ENCODE measurements at regions not wholly inside any gene's neighbourhood (a gene's known extent, or its start where the extent isn't known, plus 50 kb on each side); places are given as distances from the start of the nearest gene placed in this dataset.
"Not testable (repeated sequence)": the region's sequence is repeated elsewhere in the genome, so short reads cannot be mapped to it uniquely, and the experiment has no call there.

- 87 to 91% methylated on average over 7 of the region's 7 CpGs for WGBS, 2 donors
- H3K36me3 ChIP-seq (ENCODE audit: control insufficient read depth in 1 of 2, insufficient read depth in 2 of 2, low read length in 1 of 2); H3K27me3 ChIP-seq (ENCODE audit: control insufficient read depth in 1 of 2, insufficient read depth in 2 of 2, low read length in 1 of 2); H3K9me3 ChIP-seq (ENCODE audit: control insufficient read depth, low read length); DNase-seq; ATAC-seq (ENCODE audit: low FRiP score); H3K4me1 ChIP-seq (ENCODE audit: control insufficient read depth in 1 of 2, insufficient read depth in 2 of 2, low read length in 2 of 2); H3K27ac ChIP-seq (ENCODE audit: low read depth in 1 of 2, low read length in 2 of 2); H3K4me3 ChIP-seq (ENCODE audit: low read length in 2 of 2); intact Hi-C loops (cut with DNase I): not testable (repeated sequence)
Observed at GRCh38 chr22:44562651-44563050, 64.6 kb upstream of the RTL6 start.

- H3K4me1 ChIP-seq (ENCODE audit: control insufficient read depth in 1 of 2, insufficient read depth in 2 of 2, low read length in 2 of 2): no peaks in the 10 kb centered on the region
- ATAC-seq (ENCODE audit: low FRiP score) (no peak), DNase-seq (no peak)
- no peak overlapping the region for H3K27ac ChIP-seq (ENCODE audit: low read depth in 1 of 2, low read length in 2 of 2)
- no peak overlapping the region for H3K4me3 ChIP-seq (ENCODE audit: low read length in 2 of 2)
- H3K27me3 ChIP-seq (ENCODE audit: control insufficient read depth in 1 of 2, insufficient read depth in 2 of 2, low read length in 1 of 2): no peaks in the 10 kb centered on the region
- H3K36me3 ChIP-seq (ENCODE audit: control insufficient read depth in 1 of 2, insufficient read depth in 2 of 2, low read length in 1 of 2): no peaks in the 10 kb centered on the region
- intact Hi-C loops (cut with DNase I): no loop called here
- H3K9me3 ChIP-seq (ENCODE audit: control insufficient read depth, low read length): peaks cover 1% of the 10 kb centered on the region
- WGBS, 2 donors: 85 to 86% methylated on average over 6 of the region's 6 CpGs
Observed at GRCh38 chr22:44561139-44561840, 63.3 kb upstream of the RTL6 start.

- H3K27me3 ChIP-seq (ENCODE audit: control insufficient read depth in 1 of 2, insufficient read depth in 2 of 2, low read length in 1 of 2); intact Hi-C loops (cut with DNase I); ATAC-seq (ENCODE audit: low FRiP score); DNase-seq; H3K4me1 ChIP-seq (ENCODE audit: control insufficient read depth in 1 of 2, insufficient read depth in 2 of 2, low read length in 2 of 2); H3K27ac ChIP-seq (ENCODE audit: low read depth in 1 of 2, low read length in 2 of 2); H3K4me3 ChIP-seq (ENCODE audit: low read length in 2 of 2); H3K36me3 ChIP-seq (ENCODE audit: control insufficient read depth in 1 of 2, insufficient read depth in 2 of 2, low read length in 1 of 2); H3K9me3 ChIP-seq (ENCODE audit: control insufficient read depth, low read length): not testable (repeated sequence)
- 86 to 87% methylated on average over 7 of the region's 7 CpGs for WGBS, 2 donors
Observed at GRCh38 chr22:44558671-44559070, 60.6 kb upstream of the RTL6 start.

GRCh38 chr22:44557872-44558271, 59.8 kb upstream of the RTL6 start:
- DNase-seq; H3K4me1 ChIP-seq (ENCODE audit: control insufficient read depth in 1 of 2, insufficient read depth in 2 of 2, low read length in 2 of 2); H3K27ac ChIP-seq (ENCODE audit: low read depth in 1 of 2, low read length in 2 of 2); H3K4me3 ChIP-seq (ENCODE audit: low read length in 2 of 2); H3K36me3 ChIP-seq (ENCODE audit: control insufficient read depth in 1 of 2, insufficient read depth in 2 of 2, low read length in 1 of 2); H3K9me3 ChIP-seq (ENCODE audit: control insufficient read depth, low read length); intact Hi-C loops (cut with DNase I); ATAC-seq (ENCODE audit: low FRiP score); H3K27me3 ChIP-seq (ENCODE audit: control insufficient read depth in 1 of 2, insufficient read depth in 2 of 2, low read length in 1 of 2): not testable (repeated sequence)
- WGBS, 2 donors: 83 to 87% methylated on average over 4 of the region's 4 CpGs

GRCh38 chr22:44557064-44557748, 59.2 kb upstream of the RTL6 start:
- H3K27ac ChIP-seq (ENCODE audit: low read depth in 1 of 2, low read length in 2 of 2): no peak overlapping the region
- no peaks in the 10 kb centered on the region for H3K27me3 ChIP-seq (ENCODE audit: control insufficient read depth in 1 of 2, insufficient read depth in 2 of 2, low read length in 1 of 2)
- no peaks in the 10 kb centered on the region for H3K36me3 ChIP-seq (ENCODE audit: control insufficient read depth in 1 of 2, insufficient read depth in 2 of 2, low read length in 1 of 2)
- 84 to 91% methylated on average over 8 of the region's 8 CpGs for WGBS, 2 donors
- no peaks in the 10 kb centered on the region for H3K9me3 ChIP-seq (ENCODE audit: control insufficient read depth, low read length)
- intact Hi-C loops (cut with DNase I): no loop called here
- ATAC-seq (ENCODE audit: low FRiP score) (no peak), DNase-seq (no peak)
- H3K4me1 ChIP-seq (ENCODE audit: control insufficient read depth in 1 of 2, insufficient read depth in 2 of 2, low read length in 2 of 2): no peaks in the 10 kb centered on the region
- H3K4me3 ChIP-seq (ENCODE audit: low read length in 2 of 2): no peak overlapping the region

- WGBS, 2 donors: 73 to 87% methylated on average over 2 of the region's 2 CpGs
- H3K9me3 ChIP-seq (ENCODE audit: control insufficient read depth, low read length): no peaks in the 10 kb centered on the region
- DNase-seq (no peak), ATAC-seq (ENCODE audit: low FRiP score) (no peak)
- H3K4me1 ChIP-seq (ENCODE audit: control insufficient read depth in 1 of 2, insufficient read depth in 2 of 2, low read length in 2 of 2): no peaks in the 10 kb centered on the region
- no peaks in the 10 kb centered on the region for H3K27me3 ChIP-seq (ENCODE audit: control insufficient read depth in 1 of 2, insufficient read depth in 2 of 2, low read length in 1 of 2)
- H3K36me3 ChIP-seq (ENCODE audit: control insufficient read depth in 1 of 2, insufficient read depth in 2 of 2, low read length in 1 of 2): no peaks in the 10 kb centered on the region
- intact Hi-C loops (cut with DNase I): no loop called here
- H3K27ac ChIP-seq (ENCODE audit: low read depth in 1 of 2, low read length in 2 of 2): no peak overlapping the region
- no peak overlapping the region for H3K4me3 ChIP-seq (ENCODE audit: low read length in 2 of 2)
Observed at GRCh38 chr22:44555597-44555996, 57.6 kb upstream of the RTL6 start.

GRCh38 chr22:44555046-44555445, 57.0 kb upstream of the RTL6 start:
- DNase-seq (no peak), ATAC-seq (ENCODE audit: low FRiP score) (no peak)
- no peak overlapping the region for H3K27ac ChIP-seq (ENCODE audit: low read depth in 1 of 2, low read length in 2 of 2)
- no peak overlapping the region for H3K4me3 ChIP-seq (ENCODE audit: low read length in 2 of 2)
- H3K27me3 ChIP-seq (ENCODE audit: control insufficient read depth in 1 of 2, insufficient read depth in 2 of 2, low read length in 1 of 2): no peaks in the 10 kb centered on the region
- H3K9me3 ChIP-seq (ENCODE audit: control insufficient read depth, low read length): no peaks in the 10 kb centered on the region
- WGBS, 2 donors: 59 to 73% methylated on average over 6 of the region's 6 CpGs
- no peaks in the 10 kb centered on the region for H3K36me3 ChIP-seq (ENCODE audit: control insufficient read depth in 1 of 2, insufficient read depth in 2 of 2, low read length in 1 of 2)
- H3K4me1 ChIP-seq (ENCODE audit: control insufficient read depth in 1 of 2, insufficient read depth in 2 of 2, low read length in 2 of 2): no peaks in the 10 kb centered on the region
- intact Hi-C loops (cut with DNase I): no loop called here

- H3K36me3 ChIP-seq (ENCODE audit: control insufficient read depth in 1 of 2, insufficient read depth in 2 of 2, low read length in 1 of 2): no peaks in the 10 kb centered on the region
- H3K9me3 ChIP-seq (ENCODE audit: control insufficient read depth, low read length): no peaks in the 10 kb centered on the region
- H3K4me1 ChIP-seq (ENCODE audit: control insufficient read depth in 1 of 2, insufficient read depth in 2 of 2, low read length in 2 of 2): no peaks in the 10 kb centered on the region
- no peaks in the 10 kb centered on the region for H3K27me3 ChIP-seq (ENCODE audit: control insufficient read depth in 1 of 2, insufficient read depth in 2 of 2, low read length in 1 of 2)
- intact Hi-C loops (cut with DNase I): no loop called here
- DNase-seq (no peak), ATAC-seq (ENCODE audit: low FRiP score) (no peak)
- H3K27ac ChIP-seq (ENCODE audit: low read depth in 1 of 2, low read length in 2 of 2): no peak overlapping the region
- no peak overlapping the region for H3K4me3 ChIP-seq (ENCODE audit: low read length in 2 of 2)
- 82 to 85% methylated on average over 7 of the region's 7 CpGs for WGBS, 2 donors
Observed at GRCh38 chr22:44554411-44554810, 56.4 kb upstream of the RTL6 start.

Measured in aorta (tissue), 5 donors.